Suprapubic skin (tissue), 4 donors: ENCODE measurements at regions not wholly inside any gene's neighbourhood (a gene's known extent, or its start where the extent isn't known, plus 50 kb on each side); places are given as distances from the start of the nearest gene placed in this dataset.

Source experiments
- DNase-seq, 2 donors: peaks; one replicate each; pipeline ENCODE4 v3.0.0-alpha.2; 2019; ENCODE audit warnings: low spot score in 2 of 2
- H3K27ac ChIP-seq: fragments of 200-600 bp; sonication (generic); one replicate; pipeline ENCODE4 v1.5.1; 2019
- H3K27me3 ChIP-seq: fragments of 200-600 bp; sonication (generic); one replicate; pipeline ENCODE4 v1.5.1; 2019
- H3K36me3 ChIP-seq: fragments of 200-600 bp; sonication (generic); one replicate; pipeline ENCODE4 v1.5.1; 2019
- H3K4me1 ChIP-seq: fragments of 200-600 bp; sonication (generic); one replicate; pipeline ENCODE4 v1.5.1; 2019
- H3K4me3 ChIP-seq: fragments of 200-600 bp; sonication (generic); one replicate; pipeline ENCODE4 v1.5.1; 2019; ENCODE audit warnings: mild to moderate bottlenecking
- H3K9me3 ChIP-seq: fragments of 200-600 bp; sonication (generic); one replicate; pipeline ENCODE4 v1.5.1; 2019
- EP300 ChIP-seq: sonication (generic); formaldehyde crosslinking; IDR thresholded peaks from one replicate; pipeline ENCODE4 v1.6.1; 2017; ENCODE audit warnings: antibody characterized with exemption
- POLR2A ChIP-seq, 2 donors: fragments of 450-650 bp; IDR thresholded peaks; one replicate each; pipeline ENCODE4 v1.6.1; 2017; ENCODE audit warnings: antibody characterized with exemption in 2 of 2, mild to moderate bottlenecking in 2 of 2, moderate library complexity in 2 of 2
- POLR2AphosphoS5 ChIP-seq, 3 donors: sonication (generic); formaldehyde crosslinking; IDR thresholded peaks; one replicate each; pipeline ENCODE4 v1.6.1; 2017; ENCODE audit warnings: antibody characterized with exemption in 3 of 3
- WGBS: methylation state at CpG from one replicate; pipeline ENCODE4 v1.1.5; 2018; 5-methylcytosine and 5-hydroxymethylcytosine counted together
- TF ChIP-seq, protein P1 (sequence below), 2 donors: fragments of 200-600 bp in 1 of 2; fragments of 450-650 bp in 1 of 2; sonication (generic) in 1 of 2; IDR thresholded peaks; one replicate each; pipeline ENCODE4 v1.5.1; 2016 to 2019; ENCODE audit warnings: antibody characterized with exemption in 2 of 2, mild to moderate bottlenecking in 1 of 2, moderate library complexity in 1 of 2

DNA sequence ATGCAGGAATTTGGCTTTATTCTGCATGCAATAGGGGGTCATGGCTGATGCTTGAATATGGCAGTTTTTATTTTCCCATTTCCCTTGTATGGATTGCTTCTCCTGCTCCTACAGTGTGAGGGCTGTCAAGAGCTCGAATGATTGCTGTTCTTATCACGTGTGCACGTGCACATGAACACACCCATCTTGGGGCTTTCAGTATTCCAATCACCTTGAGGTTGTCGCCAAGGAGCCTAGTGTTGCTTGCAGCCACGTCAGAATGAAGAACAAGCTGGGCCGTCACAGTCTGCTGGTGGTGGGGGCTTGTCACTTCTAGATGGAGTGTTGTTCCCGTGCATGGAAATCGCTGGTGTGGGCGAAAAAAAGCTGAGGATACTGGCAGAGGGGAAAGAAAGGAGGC, 219.4 kb upstream of the GLRA1 start:
- Histone ChIP-seq H3K27ac (no peak overlapping the region), H3K9me3 (no peaks in the 10 kb centered on the region), H3K36me3 (no peaks in the 10 kb centered on the region), H3K27me3 (no peaks in the 10 kb centered on the region), H3K4me3 (no peak overlapping the region), H3K4me1 (no peaks in the 10 kb centered on the region)
- DNase-seq: no peak
- WGBS: 69% methylated on average over 9 of the region's 9 CpGs
- TF ChIP-seq POLR2A (IDR thresholded peaks at IDR 0.05) (no peak), EP300 (no peak), POLR2AphosphoS5 (IDR thresholded peaks at IDR 0.05) (no peak)
- TF ChIP-seq, protein P1, sequence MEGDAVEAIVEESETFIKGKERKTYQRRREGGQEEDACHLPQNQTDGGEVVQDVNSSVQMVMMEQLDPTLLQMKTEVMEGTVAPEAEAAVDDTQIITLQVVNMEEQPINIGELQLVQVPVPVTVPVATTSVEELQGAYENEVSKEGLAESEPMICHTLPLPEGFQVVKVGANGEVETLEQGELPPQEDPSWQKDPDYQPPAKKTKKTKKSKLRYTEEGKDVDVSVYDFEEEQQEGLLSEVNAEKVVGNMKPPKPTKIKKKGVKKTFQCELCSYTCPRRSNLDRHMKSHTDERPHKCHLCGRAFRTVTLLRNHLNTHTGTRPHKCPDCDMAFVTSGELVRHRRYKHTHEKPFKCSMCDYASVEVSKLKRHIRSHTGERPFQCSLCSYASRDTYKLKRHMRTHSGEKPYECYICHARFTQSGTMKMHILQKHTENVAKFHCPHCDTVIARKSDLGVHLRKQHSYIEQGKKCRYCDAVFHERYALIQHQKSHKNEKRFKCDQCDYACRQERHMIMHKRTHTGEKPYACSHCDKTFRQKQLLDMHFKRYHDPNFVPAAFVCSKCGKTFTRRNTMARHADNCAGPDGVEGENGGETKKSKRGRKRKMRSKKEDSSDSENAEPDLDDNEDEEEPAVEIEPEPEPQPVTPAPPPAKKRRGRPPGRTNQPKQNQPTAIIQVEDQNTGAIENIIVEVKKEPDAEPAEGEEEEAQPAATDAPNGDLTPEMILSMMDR (IDR thresholded peaks at IDR 0.05): no peak

DNA sequence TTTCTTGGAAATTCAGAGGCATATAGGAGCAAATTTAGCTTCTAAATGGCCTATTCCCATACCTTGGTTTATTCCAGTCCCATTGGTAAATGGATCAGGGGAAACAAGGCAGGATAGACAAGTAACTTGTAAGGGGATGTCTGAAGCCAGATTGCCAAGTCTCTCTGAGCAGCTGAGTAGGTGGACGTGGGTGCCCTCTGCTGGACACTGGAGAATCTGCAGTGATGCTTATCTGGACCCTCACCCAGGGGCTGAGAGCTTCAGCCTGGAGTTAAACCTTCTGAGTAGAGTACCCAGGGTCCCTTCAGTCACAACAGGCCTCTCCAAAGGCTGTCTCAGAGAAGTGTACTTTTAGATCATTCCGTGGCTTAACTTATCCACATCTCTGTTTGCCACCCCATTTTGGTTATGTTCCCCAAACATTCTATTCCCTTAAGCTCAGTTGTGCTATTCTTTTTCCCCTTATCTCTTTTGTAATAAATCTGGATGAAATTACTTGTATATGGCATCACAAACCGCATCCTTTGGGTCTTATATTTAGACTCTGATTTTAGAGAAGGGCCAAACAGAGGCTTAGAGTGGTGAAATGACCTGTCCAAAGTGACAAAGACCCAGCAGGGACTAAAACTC, 218.3 kb upstream of the GLRA1 start:
- Histone ChIP-seq H3K36me3 (no peaks in the 10 kb centered on the region), H3K4me1 (no peaks in the 10 kb centered on the region), H3K27me3 (no peaks in the 10 kb centered on the region), H3K9me3 (no peaks in the 10 kb centered on the region), H3K4me3 (no peak overlapping the region), H3K27ac (no peak overlapping the region)
- DNase-seq: no peak
- 20% methylated on average over 3 of the region's 3 CpGs for WGBS
- TF ChIP-seq, protein P1 (IDR thresholded peaks at IDR 0.05): peak; percentile 28 to 84
- TF ChIP-seq EP300: no peak

DNA sequence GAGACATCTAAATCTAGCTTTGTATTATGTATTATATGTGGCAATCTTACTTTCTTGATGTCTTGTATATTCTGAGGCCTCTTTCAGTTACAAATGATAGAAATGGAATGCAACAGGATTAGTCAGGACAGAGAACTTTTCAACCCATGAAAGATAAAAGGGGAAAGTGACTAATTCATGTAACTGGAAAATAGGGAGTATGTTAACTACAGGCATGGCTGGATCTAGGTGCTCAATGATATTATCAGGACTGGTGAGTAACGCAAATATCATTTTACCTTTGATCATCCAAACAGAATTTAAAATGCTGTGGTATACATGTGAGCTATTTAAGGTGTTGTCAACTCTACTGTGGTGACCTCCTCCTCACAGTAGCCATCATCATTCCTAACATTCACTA, 215.7 kb upstream of the GLRA1 start:
- Histone ChIP-seq H3K27ac (no peak overlapping the region), H3K36me3 (no peaks in the 10 kb centered on the region), H3K9me3 (no peaks in the 10 kb centered on the region), H3K27me3 (no peaks in the 10 kb centered on the region), H3K4me1 (no peaks in the 10 kb centered on the region), H3K4me3 (no peak overlapping the region)
- WGBS: 83% methylated on average over 1 of the region's 1 CpG
- no peak for DNase-seq
- TF ChIP-seq, protein P1 (IDR thresholded peaks at IDR 0.05): no peak

DNA sequence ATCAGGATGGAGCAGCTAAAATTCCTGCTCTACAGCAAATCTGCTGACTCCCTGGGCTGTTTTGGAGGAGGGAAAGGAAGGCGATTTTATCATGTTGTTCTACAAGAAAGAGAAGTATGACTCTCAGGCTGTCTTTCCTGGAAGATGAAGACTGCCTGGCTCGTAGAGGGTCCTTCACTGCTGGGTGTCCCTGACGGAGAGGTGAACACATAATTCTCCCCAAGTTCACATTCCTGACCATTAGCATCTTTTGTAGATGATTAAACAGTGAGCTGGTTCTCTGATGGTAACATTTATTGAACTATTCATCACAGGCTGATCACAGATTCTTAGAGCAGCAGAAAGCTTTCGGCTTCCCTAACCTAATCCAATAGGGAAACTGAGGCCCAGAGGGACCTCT, 212.4 kb upstream of the GLRA1 start:
- Histone ChIP-seq H3K9me3 (no peaks in the 10 kb centered on the region), H3K27me3 (peaks cover 3% of the 10 kb centered on the region), H3K36me3 (no peaks in the 10 kb centered on the region), H3K27ac (no peak overlapping the region), H3K4me1 (no peaks in the 10 kb centered on the region), H3K4me3 (no peak overlapping the region)
- DNase-seq: no peak
- 44% methylated on average over 4 of the region's 4 CpGs for WGBS
- no peak for TF ChIP-seq POLR2A (IDR thresholded peaks at IDR 0.05)
- TF ChIP-seq POLR2AphosphoS5 (IDR thresholded peaks at IDR 0.05): no peak
- TF ChIP-seq, protein P1 (IDR thresholded peaks at IDR 0.05): no peak
- no peak for TF ChIP-seq EP300

DNA sequence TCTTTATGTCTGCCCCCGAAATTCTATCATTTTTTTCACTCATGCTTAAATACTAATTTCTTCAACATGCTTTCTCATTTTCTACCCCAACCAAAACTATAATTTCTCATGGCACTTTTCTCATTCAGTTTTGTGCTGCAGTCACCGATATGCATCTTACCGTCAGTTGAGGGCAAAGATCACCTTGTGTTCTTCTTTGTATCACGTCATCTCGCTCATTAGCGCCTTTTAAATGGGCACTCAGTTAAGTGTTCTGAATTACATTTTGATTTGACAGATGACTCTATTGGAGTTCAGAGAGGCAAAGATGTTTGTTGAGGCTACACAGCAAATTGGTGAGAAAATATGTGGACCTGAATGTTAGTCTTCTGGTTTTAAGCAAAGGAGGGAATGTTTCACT, 211.7 kb upstream of the GLRA1 start:
- TF ChIP-seq POLR2A (IDR thresholded peaks at IDR 0.05): no peak
- TF ChIP-seq, protein P1 (IDR thresholded peaks at IDR 0.05): no peak
- TF ChIP-seq EP300: no peak
- no peak for TF ChIP-seq POLR2AphosphoS5 (IDR thresholded peaks at IDR 0.05)
- Histone ChIP-seq H3K27me3 (peaks cover 4% of the 10 kb centered on the region), H3K36me3 (no peaks in the 10 kb centered on the region), H3K9me3 (no peaks in the 10 kb centered on the region), H3K4me1 (no peaks in the 10 kb centered on the region), H3K27ac (no peak overlapping the region), H3K4me3 (no peak overlapping the region)
- 81% methylated on average over 6 of the region's 6 CpGs for WGBS
- no peak for DNase-seq
